ENCODE measurements at regions not wholly inside any gene's neighbourhood (a gene's known extent, or its start where the extent isn't known, plus 50 kb on each side); places are given as distances from the start of the nearest gene placed in this dataset.
"Not testable (repeated sequence)": the region's sequence is repeated elsewhere in the genome, so short reads cannot be mapped to it uniquely, and the experiment has no call there.

DNA sequence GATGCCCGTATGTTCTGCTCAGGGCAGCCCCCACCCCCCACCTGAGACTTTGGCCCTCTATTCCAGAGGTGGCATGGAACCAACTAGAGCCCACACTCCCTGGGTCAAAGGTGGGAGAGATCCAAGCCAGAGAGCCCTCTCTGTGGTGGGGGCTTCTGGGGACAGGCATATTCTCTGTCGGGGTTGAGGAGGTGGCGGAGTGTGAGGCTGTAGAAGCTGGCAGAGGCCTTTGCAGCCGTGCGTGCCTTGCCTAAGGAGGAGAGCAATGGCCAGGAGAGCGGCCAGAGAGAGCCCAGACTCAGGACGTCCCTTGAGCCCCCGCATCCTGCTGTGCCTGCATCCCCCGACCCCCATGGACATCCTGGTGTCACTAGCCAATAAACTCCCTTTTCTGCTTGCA lies 79.2 kb upstream of the HPCAL1 start:
- no peak for DNase-seq (ENCODE audit: low read depth in 2 of 2)

DNA sequence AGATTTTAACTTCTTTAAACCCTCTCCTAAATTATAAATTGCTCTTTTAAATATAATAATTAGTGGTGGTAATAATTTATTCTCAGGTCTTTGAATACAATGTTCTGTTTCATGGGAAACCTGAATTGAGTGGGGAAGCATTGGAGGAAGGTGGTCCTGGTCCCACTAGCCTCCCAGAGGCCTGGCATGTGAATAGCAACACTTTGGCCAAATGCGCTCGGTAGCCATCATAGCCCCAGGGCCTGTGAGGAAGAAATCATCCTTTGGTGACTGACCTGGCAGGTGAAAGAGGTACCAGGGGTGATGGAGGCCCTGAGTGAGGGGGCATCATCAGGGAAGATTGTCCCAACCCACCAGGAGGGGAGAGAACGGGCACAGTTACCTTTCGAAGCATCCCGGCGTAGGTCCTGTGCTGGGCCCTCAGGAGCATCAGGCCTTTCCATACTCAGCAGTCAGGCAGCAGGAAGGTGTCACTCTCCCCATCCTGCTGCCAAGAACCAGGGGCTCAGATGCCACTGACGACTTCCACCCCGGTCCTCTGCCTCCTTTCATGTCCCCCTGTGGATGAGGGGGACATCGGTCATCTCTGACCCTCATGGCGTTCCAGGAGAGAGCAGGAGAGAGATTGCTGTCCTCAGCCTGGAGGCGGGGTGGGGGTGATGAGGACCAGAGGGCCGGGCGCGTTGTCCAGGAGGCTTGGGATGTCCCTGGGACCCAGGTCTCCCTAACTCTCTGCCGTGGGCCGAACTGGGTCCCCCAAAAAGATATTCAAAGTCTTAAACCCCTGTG lies 78.6 kb upstream of the HPCAL1 start:
- DNase-seq (ENCODE audit: low read depth in 2 of 2), result no peak

DNA sequence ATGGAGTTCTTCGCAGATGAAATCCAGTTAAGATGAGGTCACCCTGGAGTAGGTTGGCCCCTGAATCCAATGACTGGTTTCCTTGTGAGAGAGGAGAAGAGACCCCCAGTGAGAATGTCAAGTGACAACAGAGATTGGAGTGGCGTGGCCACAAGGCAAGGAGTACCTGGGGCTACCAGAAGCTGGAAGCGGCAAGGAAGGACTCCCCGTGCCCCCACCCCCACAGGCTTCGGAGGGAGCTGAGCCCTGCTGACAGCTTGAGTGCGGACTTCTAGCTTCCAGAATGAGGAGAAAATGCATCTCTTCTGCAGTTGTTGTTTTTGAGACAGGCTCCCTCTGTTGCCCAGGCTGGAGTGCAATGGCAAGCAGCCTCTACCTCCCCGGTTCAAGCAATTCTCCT lies 78.0 kb upstream of the HPCAL1 start:
- no peak for DNase-seq (ENCODE audit: low read depth in 2 of 2)

GRCh38 chr2:10225291-10226037 lies 77.2 kb upstream of the HPCAL1 start:
- DNase-seq (ENCODE audit: low read depth in 2 of 2), result no peak

GRCh38 chr2:10226038-10226724 lies 76.5 kb upstream of the HPCAL1 start:
- DNase-seq (ENCODE audit: low read depth in 2 of 2), result no peak

- no peak for DNase-seq (ENCODE audit: low read depth in 2 of 2)
Measured at GRCh38 chr2:10228611-10229365, 73.9 kb upstream of the HPCAL1 start.

DNA sequence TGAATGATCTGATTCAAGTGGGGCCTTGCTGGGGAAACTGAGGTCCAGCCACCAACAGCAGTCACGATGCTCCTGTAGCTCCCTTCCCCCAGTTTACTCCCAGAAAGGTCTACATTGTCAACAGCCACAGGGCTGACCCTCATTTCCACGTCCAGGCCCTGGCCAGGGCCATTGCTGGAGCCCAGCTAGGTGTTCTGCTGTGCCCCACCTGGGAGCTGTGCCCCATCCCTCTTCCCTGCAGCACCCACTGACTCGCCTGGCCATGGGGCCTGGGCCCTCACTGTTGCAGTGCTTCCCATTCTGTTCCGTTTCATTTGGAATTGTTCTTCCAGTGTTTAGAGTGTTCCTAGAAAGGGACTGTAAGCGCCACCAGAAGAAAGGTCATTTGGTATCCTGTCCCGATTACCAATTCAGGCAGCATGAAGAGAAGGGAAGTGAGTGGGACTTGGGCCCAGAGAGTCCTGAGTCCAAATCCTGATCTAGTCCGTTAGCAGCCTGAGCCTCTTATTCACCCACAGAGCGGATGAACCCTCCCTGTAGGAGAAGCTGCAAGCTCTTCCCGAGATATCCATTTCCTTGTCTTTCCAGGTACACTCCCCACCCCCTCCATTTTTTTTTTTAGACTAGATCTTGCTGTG lies 73.1 kb upstream of the HPCAL1 start:
- no peak for DNase-seq (ENCODE audit: low read depth in 2 of 2)

- DNase-seq (ENCODE audit: low read depth in 2 of 2), result no peak
Measured at GRCh38 chr2:10230499-10230898, 72.2 kb upstream of the HPCAL1 start.

DNA sequence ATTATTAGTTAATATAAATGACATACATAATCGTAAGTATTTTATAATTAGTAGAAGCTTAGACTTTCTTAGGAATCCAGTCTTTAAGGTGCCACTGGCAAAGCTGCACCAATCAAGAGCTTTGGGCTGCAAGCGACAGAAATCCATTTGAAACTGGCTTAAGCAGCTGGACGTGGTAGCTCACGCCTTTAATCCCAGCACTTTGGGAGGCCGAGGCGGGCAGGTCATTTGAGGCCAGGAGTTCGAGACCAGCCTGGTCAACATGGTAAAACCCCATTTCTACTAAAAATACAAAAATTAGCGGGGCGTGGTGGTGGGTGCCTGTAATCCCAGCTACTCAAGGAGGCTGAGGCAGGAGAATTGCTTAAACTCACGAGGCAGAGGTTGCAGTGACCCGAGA lies 71.8 kb upstream of the HPCAL1 start:
- DNase-seq (ENCODE audit: low read depth in 2 of 2), result not testable (repeated sequence)

GRCh38 chr2:10231551-10232085 lies 71.1 kb upstream of the HPCAL1 start:
- no peak for DNase-seq (ENCODE audit: low read depth in 2 of 2)

DNA sequence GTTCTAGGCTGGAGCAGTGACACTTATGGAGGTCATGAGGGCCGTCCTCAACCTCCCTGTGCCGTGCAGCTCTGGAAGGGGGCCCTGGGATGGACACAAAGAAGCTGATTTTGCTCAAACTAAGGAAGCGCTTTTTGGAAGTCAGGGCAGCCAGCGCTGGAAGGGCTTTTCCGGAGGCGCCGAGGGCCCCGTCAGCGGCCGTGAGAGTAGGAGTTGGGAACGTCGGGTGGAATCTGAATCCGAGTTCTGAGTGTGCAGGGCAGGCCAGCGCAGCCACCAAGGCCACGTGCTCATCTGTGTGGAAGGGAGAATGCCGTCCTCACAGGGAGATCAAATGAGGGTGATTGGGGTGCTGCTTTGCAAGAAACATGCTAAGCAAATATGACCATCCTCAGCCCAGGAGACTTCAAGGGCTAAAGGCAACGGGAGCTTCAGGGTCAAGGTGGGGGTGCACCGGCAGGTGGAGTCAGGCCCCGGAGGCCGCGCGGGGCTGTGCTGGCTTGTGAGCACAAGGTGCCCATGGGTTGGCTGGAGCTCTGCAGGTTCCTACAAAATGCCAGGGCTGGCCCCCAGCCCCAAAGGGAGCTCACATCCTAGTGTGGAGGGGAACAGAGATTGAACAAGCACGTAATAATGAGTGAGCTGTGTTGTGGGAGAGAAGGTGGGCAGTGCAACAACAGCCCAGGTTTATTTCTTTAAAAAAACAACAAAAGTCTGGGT lies 70.4 kb upstream of the HPCAL1 start:
- DNase-seq (ENCODE audit: low read depth in 2 of 2), result no peak

DNA sequence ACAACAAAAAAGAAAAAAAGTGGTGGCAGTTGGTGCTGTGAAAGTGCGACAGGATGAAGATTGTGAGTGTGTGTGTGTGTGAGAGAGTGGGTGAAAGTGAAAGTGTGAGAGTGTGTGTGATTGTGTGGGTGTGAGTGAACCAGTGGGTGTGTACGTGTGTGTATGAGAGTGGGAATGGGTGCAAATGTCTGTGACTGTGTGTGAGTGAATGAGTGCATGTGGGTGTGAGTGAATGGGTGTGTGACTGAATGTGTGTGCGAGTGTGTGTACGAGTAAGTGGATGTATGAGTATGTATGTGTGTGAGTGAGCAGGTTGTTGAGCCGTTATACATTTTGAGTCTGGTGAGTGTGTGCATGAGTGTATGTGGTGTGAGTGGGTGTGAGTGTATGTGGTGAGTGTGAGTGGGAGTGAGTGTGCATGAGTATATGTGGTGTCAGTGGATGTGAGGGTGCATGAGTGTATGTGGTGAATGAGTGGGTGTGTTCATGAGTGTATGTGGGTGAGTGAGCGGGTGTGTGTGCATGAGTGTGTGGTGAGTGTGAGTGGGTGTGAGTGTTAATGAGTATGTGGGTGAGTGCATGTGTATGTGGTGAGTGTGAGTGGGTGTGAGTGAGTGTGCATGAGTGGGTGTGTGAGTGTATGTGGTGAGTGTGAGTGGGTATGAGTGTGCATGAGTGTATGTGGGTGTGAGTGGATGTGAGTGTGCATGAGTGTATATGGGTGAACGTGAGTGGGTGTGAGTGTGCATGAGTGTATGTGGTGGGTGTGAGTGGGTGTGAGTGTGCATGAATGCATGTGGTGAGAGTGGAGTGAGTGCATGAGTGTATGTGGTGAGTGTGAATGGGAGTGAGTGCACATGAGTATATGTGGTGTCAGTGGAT lies 69.3 kb upstream of the HPCAL1 start:
- no peak for DNase-seq (ENCODE audit: low read depth in 2 of 2)

DNA sequence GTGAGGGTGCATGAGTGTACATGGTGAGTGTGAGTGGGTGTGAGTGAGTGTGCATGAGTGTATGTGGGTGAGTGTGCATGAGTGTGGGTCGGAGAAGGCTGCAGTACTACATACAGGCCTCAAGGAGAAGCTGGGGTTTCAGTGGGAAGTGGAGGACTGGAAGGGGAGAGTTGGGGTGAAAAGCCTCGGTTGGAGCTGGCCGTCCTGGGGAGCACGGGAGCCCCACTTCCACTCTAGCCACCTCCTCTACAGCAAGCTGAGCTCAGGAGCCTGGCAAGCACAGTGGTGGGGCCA lies 68.7 kb upstream of the HPCAL1 start:
- DNase-seq (ENCODE audit: low read depth in 2 of 2), result no peak

DNA sequence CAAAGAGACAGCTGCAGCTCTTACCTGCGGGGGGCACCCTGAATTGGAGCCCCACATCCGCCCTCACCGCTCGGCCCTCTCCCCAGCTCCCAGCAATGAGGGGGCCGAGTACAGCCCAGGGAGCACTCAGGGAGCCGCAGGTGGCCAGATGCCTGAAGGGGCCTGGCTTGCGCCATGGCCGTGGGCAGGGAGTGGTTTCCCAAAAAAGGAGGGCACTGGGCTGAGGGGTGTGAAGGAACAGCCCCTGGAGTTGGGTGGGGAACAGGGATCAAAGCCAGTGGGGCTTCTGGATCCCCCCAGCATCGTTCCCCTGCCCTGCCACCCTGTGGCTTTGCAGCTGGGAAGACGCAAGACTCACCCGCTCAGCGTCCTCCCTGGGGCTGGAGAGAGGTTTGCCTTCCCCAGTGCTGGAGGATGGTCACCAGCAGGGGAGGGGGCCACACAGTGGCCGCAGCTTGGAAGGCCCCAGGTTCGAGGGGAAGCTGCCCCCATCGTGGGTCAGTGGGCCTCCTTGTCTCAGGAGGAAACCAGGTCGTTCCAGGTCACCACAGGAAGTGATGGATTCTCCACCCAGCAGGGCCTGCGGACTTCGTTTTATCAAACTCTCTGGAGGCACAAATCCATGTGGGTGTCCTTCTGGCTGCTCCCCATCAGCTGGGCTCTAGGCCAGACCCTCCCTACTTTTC lies 68.2 kb upstream of the HPCAL1 start:
- DNase-seq (ENCODE audit: low read depth in 2 of 2), result no peak

DNA sequence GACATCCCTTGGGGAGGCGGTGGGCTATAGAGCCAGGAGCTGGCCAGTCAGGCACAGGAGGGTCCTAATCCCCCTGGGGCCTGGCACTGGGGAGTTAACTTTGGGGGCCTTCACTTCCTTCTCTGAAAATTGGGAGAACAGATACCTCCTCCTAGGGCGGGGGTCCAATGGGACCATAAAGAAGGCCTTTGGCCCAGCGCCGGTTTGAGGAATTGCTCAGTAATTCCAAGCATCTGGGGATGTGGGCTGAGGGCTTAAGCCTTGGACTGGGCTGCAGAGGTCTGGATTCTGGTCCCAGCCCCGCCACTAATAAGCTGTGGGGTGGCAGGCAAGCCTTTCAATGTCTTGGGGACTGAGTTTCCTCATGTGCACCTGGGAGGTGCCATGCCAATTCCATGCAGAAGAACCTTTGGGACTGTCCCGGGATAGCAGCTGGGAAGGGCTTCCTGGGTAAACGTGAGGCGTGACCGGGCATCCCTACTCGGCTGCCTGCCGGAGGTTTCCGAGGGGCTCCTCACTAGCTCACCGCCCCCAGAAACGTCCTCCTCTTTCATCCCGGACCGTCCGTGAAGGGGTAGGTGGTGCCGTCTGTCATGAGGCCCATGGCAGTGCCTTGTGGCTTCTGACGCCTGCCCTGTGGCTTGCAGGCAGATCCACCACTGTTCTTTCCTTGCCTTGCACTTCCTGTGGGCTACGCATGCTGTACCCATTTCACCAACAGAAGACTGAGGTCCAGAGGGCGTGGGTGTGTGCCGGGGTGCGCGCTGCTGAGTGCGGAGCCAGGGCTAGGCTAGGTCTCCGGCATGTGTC lies 67.4 kb upstream of the HPCAL1 start:
- no peak for DNase-seq (ENCODE audit: low read depth in 2 of 2)

DNA sequence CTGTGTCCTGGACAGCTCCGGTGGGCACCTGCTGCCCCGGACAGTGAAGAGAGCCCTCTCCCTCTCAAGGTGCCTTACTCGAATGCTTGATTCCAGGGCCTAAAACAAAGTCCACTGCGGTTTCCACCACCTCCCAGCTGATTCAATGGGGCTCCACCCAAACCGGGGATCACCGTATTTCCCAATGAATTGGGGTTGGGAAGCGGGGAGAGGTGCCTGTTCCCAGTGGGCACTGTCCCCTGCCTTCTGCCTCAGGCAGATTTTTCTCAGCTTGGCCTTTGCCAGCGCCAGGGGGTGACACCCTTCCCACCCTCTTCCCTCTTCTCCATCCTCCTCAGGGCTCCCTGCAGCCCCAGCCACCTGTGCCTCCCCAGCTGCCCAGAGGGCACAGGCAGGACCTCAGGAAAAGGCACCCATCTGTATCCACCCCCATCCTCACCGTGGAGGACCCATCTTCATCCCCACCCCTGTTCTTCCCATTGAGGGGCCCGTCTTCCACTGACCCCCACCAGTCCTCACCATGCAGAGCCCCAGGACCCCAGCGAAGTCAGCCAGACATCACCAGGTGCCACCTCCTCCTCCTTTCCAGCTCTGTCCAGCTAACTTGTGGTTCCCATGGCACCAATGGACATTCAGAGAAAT lies 66.7 kb upstream of the HPCAL1 start:
- no peak for DNase-seq (ENCODE audit: low read depth in 2 of 2)

- DNase-seq (ENCODE audit: low read depth in 2 of 2), result no peak
Measured at GRCh38 chr2:10236571-10237391, 65.9 kb upstream of the HPCAL1 start.

Measured in lung microvascular endothelial cell (primary cell).